GM19025 (cell line): ENCODE measurements at regions not wholly inside any gene's neighbourhood (a gene's known extent, or its start where the extent isn't known, plus 50 kb on each side); places are given as distances from the start of the nearest gene placed in this dataset.
"Not testable (repeated sequence)": the region's sequence is repeated elsewhere in the genome, so short reads cannot be mapped to it uniquely, and the experiment has no call there.

ENCODE experiments used
- ATAC-seq: cut with Tn5 transposase; IDR thresholded peaks from one replicate; pipeline ENCODE4 v1.9.1; 2021; ENCODE audit warnings: mild to moderate bottlenecking, low read depth, moderate library complexity; ENCODE audit not compliant: unreplicated experiment

GRCh38 chr4:188429965-188430364 is 290.7 kb downstream of the TRIML1 start:
- no peak for ATAC-seq

GRCh38 chr4:188430384-188430783 is 291.1 kb downstream of the TRIML1 start:
- ATAC-seq = no peak

- ATAC-seq = no peak
These were observed 293.1 kb downstream of the TRIML1 start for GRCh38 chr4:188432328-188432727.

GRCh38 chr4:188433741-188434315 is 294.6 kb downstream of the TRIML1 start:
- no peak for ATAC-seq

GRCh38 chr4:188434643-188435042 is 295.4 kb downstream of the TRIML1 start:
- ATAC-seq = no peak

GRCh38 chr4:188435381-188435780 is 296.1 kb downstream of the TRIML1 start:
- ATAC-seq = no peak

- no peak for ATAC-seq
These were observed 298.3 kb downstream of the TRIML1 start for GRCh38 chr4:188437535-188437934.

GRCh38 chr4:188438391-188438824 is 299.2 kb downstream of the TRIML1 start:
- ATAC-seq = not testable (repeated sequence)

GRCh38 chr4:188439641-188440311 is 300.5 kb downstream of the TRIML1 start:
- no peak for ATAC-seq

- no peak for ATAC-seq
These were observed 305.3 kb downstream of the TRIML1 start for GRCh38 chr4:188444500-188444899.

- not testable (repeated sequence) for ATAC-seq
These were observed 309.8 kb downstream of the TRIML1 start for GRCh38 chr4:188448996-188449395.

- no peak for ATAC-seq
These were observed 311.3 kb downstream of the TRIML1 start for GRCh38 chr4:188450571-188450970.

GRCh38 chr4:188452097-188452496 is 312.9 kb downstream of the TRIML1 start:
- ATAC-seq = no peak

- ATAC-seq = no peak
These were observed 315.3 kb downstream of the TRIML1 start for GRCh38 chr4:188454575-188454974.

- ATAC-seq = no peak
These were observed 316.0 kb downstream of the TRIML1 start for GRCh38 chr4:188455062-188455752.

- no peak for ATAC-seq
These were observed 320.1 kb downstream of the TRIML1 start for GRCh38 chr4:188459381-188459780.

GRCh38 chr4:188463909-188464308 is 324.7 kb downstream of the TRIML1 start:
- ATAC-seq = no peak

- no peak for ATAC-seq
These were observed 326.8 kb downstream of the TRIML1 start for GRCh38 chr4:188466001-188466400.

- ATAC-seq = no peak
These were observed 345.0 kb downstream of the TRIML1 start for GRCh38 chr4:188484256-188484655.

- ATAC-seq = no peak
These were observed 346.7 kb downstream of the TRIML1 start for GRCh38 chr4:188485906-188486305.

- no peak for ATAC-seq
These were observed 353.6 kb downstream of the TRIML1 start for GRCh38 chr4:188492886-188493285.

- no peak for ATAC-seq
These were observed 355.9 kb downstream of the TRIML1 start for GRCh38 chr4:188495169-188495568.
